Sigmoid colon (tissue), 6 donors: ENCODE measurements at regions not wholly inside any gene's neighbourhood (a gene's known extent, or its start where the extent isn't known, plus 50 kb on each side); places are given as distances from the start of the nearest gene placed in this dataset.

ENCODE experiments used
- DNase-seq: peaks from one replicate; pipeline ENCODE4 v3.0.0-alpha.2; 2019
- H3K27ac ChIP-seq, 4 donors: fragments of 200-600 bp; sonication (generic); one replicate each; pipeline ENCODE4 v1.5.1; 2016 to 2019; ENCODE audit warnings: mild to moderate bottlenecking in 1 of 4
- H3K27me3 ChIP-seq, 3 donors: fragments of 200-600 bp; sonication (generic); one replicate each; pipeline ENCODE4 v1.5.1; 2019; ENCODE audit warnings: mild to moderate bottlenecking in 1 of 3
- H3K36me3 ChIP-seq, 4 donors: fragments of 200-600 bp; sonication (generic); one replicate each; pipeline ENCODE4 v1.5.1; 2016 to 2019
- H3K4me1 ChIP-seq, 4 donors: fragments of 200-600 bp; sonication (generic); one replicate each; pipeline ENCODE4 v1.5.1; 2017 to 2019
- H3K4me3 ChIP-seq, 4 donors: fragments of 200-600 bp; sonication (generic); one replicate each; pipeline ENCODE4 v1.5.1; 2017 to 2019; ENCODE audit warnings: mild to moderate bottlenecking in 2 of 4, moderate library complexity in 1 of 4
- H3K9me3 ChIP-seq, 4 donors: fragments of 200-600 bp in 3 of 4; sonication (generic) in 3 of 4; one replicate each; pipeline versions ENCODE4 v1.5.1 to v1.6.1; 2013 to 2019
- EP300 ChIP-seq, 4 donors: sonication (generic); formaldehyde crosslinking; IDR thresholded peaks; one replicate each; pipeline ENCODE4 v1.6.1; 2017; ENCODE audit warnings: antibody characterized with exemption in 4 of 4
- POLR2A ChIP-seq, 2 donors: fragments of 450-650 bp; IDR thresholded peaks; one replicate each; pipeline ENCODE4 v1.6.1; 2016; ENCODE audit warnings: antibody characterized with exemption in 2 of 2, mild to moderate bottlenecking in 2 of 2, moderate library complexity in 2 of 2
- POLR2AphosphoS5 ChIP-seq, 4 donors: sonication (generic); formaldehyde crosslinking; IDR thresholded peaks; one replicate each; pipeline ENCODE4 v1.6.1; 2017; ENCODE audit warnings: antibody characterized with exemption in 4 of 4
- WGBS, 2 donors: extraction: QIAGEN DNeasy Blood & Tissue Kit; methylation state at CpG; one replicate each; pipeline ENCODE4 v1.1.7; 2013; 5-methylcytosine and 5-hydroxymethylcytosine counted together
- intact Hi-C: fragments of 100-400 bp; cut with DNase I; formaldehyde crosslinking; loops from one replicate; pipeline ENCODE4 v1.15.1; 2023
- TF ChIP-seq, protein P1 (sequence below), 4 experiments: fragments of 450-650 bp in 3 of 4; fragments of 200-600 bp in 1 of 4; IDR thresholded peaks; one replicate each; pipeline ENCODE4 v1.5.1; 2016 to 2019; ENCODE audit warnings: antibody characterized with exemption in 4 of 4, mild to moderate bottlenecking in 3 of 4, moderate library complexity in 2 of 4
- donor health status: healthy with polysubstance abuse.
- donor health status: healthy.

- DNase-seq = no peak
- Histone ChIP-seq H3K4me3 (no peak overlapping the region), H3K27me3 (no peaks in the 10 kb centered on the region), H3K27ac (no peak overlapping the region), H3K9me3 (no peaks in the 10 kb centered on the region), H3K4me1 (no peaks in the 10 kb centered on the region), H3K36me3 (no peaks in the 10 kb centered on the region)
- intact Hi-C loops = no loop called here
- WGBS, 2 donors = 58 to 85% methylated on average over 5 of the region's 5 CpGs
- TF ChIP-seq POLR2A (IDR thresholded peaks at IDR 0.05) (no peak), EP300 (IDR thresholded peaks at IDR 0.05) (no peak), POLR2AphosphoS5 (IDR thresholded peaks at IDR 0.05) (no peak)
- TF ChIP-seq, protein P1, sequence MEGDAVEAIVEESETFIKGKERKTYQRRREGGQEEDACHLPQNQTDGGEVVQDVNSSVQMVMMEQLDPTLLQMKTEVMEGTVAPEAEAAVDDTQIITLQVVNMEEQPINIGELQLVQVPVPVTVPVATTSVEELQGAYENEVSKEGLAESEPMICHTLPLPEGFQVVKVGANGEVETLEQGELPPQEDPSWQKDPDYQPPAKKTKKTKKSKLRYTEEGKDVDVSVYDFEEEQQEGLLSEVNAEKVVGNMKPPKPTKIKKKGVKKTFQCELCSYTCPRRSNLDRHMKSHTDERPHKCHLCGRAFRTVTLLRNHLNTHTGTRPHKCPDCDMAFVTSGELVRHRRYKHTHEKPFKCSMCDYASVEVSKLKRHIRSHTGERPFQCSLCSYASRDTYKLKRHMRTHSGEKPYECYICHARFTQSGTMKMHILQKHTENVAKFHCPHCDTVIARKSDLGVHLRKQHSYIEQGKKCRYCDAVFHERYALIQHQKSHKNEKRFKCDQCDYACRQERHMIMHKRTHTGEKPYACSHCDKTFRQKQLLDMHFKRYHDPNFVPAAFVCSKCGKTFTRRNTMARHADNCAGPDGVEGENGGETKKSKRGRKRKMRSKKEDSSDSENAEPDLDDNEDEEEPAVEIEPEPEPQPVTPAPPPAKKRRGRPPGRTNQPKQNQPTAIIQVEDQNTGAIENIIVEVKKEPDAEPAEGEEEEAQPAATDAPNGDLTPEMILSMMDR (IDR thresholded peaks at IDR 0.05) = no peak
These were observed 210.3 kb downstream of the KATNAL1 start for GRCh38 chr13:30097089-30097488.

DNA sequence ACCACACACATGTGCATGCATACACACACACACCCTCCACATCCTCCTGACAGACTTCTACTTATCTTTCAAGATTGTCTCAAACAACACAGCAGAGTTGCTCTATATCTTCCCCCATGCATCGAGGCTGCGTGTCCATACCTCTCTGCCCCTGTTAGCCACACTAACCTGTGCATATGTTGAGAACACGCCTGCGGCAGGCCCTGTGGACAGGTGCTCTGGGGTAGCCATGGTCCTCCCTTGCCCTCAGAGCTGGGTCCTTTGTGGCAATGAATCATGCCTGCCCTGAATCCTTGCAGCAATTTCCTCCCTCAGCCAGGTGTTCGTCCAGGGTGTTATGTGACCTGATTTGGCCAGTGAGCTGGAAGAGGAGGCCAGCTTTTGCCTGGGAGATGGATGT, 213.3 kb downstream of the KATNAL1 start:
- 89 to 93% methylated on average over 5 of the region's 5 CpGs for WGBS, 2 donors
- TF ChIP-seq, protein P1 (IDR thresholded peaks at IDR 0.05) = no peak
- TF ChIP-seq POLR2A (IDR thresholded peaks at IDR 0.05) (no peak), EP300 (IDR thresholded peaks at IDR 0.05) (no peak), POLR2AphosphoS5 (IDR thresholded peaks at IDR 0.05) (no peak)
- Histone ChIP-seq H3K4me1 (no peaks in the 10 kb centered on the region), H3K9me3 (no peaks in the 10 kb centered on the region), H3K27me3 (no peaks in the 10 kb centered on the region), H3K27ac (no peak overlapping the region), H3K36me3 (no peaks in the 10 kb centered on the region), H3K4me3 (no peak overlapping the region)
- no peak for DNase-seq
- intact Hi-C loops = no loop called here

- intact Hi-C loops = no loop called here
- Histone ChIP-seq H3K27ac (no peak overlapping the region), H3K4me3 (no peak overlapping the region), H3K9me3 (no peaks in the 10 kb centered on the region), H3K4me1 (no peaks in the 10 kb centered on the region), H3K27me3 (no peaks in the 10 kb centered on the region), H3K36me3 (no peaks in the 10 kb centered on the region)
- DNase-seq = no peak
- TF ChIP-seq EP300 (IDR thresholded peaks at IDR 0.05) (no peak), POLR2A (IDR thresholded peaks at IDR 0.05) (no peak), POLR2AphosphoS5 (IDR thresholded peaks at IDR 0.05) (no peak)
- TF ChIP-seq, protein P1 (IDR thresholded peaks at IDR 0.05) = no peak
- WGBS, 2 donors = 87 to 89% methylated on average over 2 of the region's 2 CpGs
These were observed 214.1 kb downstream of the KATNAL1 start for GRCh38 chr13:30093236-30093635.

- TF ChIP-seq POLR2A (IDR thresholded peaks at IDR 0.05) = no peak
- TF ChIP-seq, protein P1 (IDR thresholded peaks at IDR 0.05) = no peak
- no peak for TF ChIP-seq EP300 (IDR thresholded peaks at IDR 0.05)
- TF ChIP-seq POLR2AphosphoS5 (IDR thresholded peaks at IDR 0.05) = no peak
- Histone ChIP-seq H3K4me3 (no peak overlapping the region), H3K27ac (no peak overlapping the region), H3K4me1 (no peaks in the 10 kb centered on the region), H3K27me3 (no peaks in the 10 kb centered on the region), H3K9me3 (no peaks in the 10 kb centered on the region), H3K36me3 (no peaks in the 10 kb centered on the region)
- no peak for DNase-seq
- 74 to 81% methylated on average over 4 of the region's 4 CpGs for WGBS, 2 donors
- intact Hi-C loops = no loop called here
These were observed 215.7 kb downstream of the KATNAL1 start for GRCh38 chr13:30091691-30092090.

- TF ChIP-seq, protein P1 (IDR thresholded peaks at IDR 0.05) = no peak
- no peak for TF ChIP-seq POLR2A (IDR thresholded peaks at IDR 0.05)
- no peak for TF ChIP-seq POLR2AphosphoS5 (IDR thresholded peaks at IDR 0.05)
- TF ChIP-seq EP300 (IDR thresholded peaks at IDR 0.05) = no peak
- no peaks in the 10 kb centered on the region for H3K27me3 ChIP-seq
- H3K27ac ChIP-seq = no peak overlapping the region
- no peak for DNase-seq
- 93 to 94% methylated on average over 2 of the region's 2 CpGs for WGBS, 2 donors
- intact Hi-C loops = no loop called here
- H3K9me3 ChIP-seq = no peaks in the 10 kb centered on the region
- no peaks in the 10 kb centered on the region for H3K36me3 ChIP-seq
- H3K4me3 ChIP-seq = no peak overlapping the region
- H3K4me1 ChIP-seq = no peaks in the 10 kb centered on the region
These were observed 216.3 kb downstream of the KATNAL1 start for GRCh38 chr13:30091035-30091434.
